NCI-H82 treated with DMSO at 0.1 percent for 48 hours (cell line): ENCODE measurements at regions not wholly inside any gene's neighbourhood (a gene's known extent, or its start where the extent isn't known, plus 50 kb on each side); places are given as distances from the start of the nearest gene placed in this dataset.
A peak's percentile ranks its signal among the peaks of the same experiment; 100 is the strongest.

ENCODE experiments used
- DNase-seq: peaks from one replicate; lab custom pipeline; 2025; ENCODE audit not compliant: unreplicated experiment; lab: John Stamatoyannopoulos, UW

- no peak for DNase-seq
Observed at GRCh38 chr9:14399756-14400657, 86.1 kb upstream of the NFIB start.

- no peak for DNase-seq
Observed at GRCh38 chr9:14398473-14398872, 84.5 kb upstream of the NFIB start.

DNA sequence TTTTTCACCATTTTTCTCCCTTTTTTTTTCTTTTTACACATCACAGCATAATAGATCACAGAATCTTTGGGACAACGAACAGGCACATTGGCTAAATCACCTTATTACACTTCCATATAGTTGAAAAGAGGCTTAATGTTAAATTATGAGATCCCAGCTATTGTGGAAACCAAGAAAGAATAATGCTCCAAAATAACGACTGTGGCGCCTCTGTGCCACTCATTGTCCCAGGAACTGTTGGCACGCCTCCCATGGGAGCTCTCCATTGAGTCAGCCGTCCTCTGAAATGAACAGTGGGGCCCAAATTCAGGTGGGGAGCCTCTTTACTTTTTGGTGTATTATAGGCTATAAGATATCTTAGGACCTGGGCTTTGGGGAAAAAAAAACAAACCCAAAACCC is 82.2 kb upstream of the NFIB start:
- DNase-seq: no peak

DNA sequence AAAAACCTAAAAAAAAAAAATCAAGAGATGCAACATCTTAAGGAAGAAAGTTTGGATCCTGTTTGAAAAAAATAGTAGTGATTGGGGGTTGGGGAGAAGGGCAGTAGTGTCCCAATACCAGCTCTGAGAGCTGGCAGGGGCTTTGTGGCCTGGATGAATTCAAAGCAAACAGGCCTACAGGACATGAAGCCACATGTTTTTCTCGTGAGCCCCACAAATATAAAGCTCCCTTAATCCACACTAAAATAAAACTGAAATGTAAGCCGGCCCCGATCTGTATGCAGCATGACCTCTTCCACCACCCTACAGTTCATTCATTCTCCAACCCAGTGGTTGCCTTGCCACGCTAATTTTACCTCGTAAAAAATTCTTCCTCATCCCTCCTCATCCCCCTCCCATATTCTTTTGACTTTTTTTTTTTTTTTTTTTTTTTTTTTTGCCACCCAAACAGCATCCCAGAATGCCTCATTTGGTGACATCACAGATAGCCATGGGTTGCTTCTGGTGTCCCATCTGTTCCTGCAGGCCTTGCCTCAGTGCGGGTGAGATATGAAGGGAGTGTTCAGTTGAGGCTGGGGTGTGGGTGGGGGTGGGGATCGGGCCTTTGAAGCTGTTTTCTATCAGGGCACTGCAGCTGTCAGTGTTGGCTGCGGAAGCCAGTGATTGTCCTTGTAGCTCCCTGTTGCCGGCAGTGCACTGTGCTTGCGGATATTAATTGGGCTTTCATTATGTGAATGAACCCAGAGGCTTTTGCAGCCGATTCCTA is 81.6 kb upstream of the NFIB start:
- no peak for DNase-seq

GRCh38 chr9:14393418-14393817 is 79.5 kb upstream of the NFIB start:
- no peak for DNase-seq

DNA sequence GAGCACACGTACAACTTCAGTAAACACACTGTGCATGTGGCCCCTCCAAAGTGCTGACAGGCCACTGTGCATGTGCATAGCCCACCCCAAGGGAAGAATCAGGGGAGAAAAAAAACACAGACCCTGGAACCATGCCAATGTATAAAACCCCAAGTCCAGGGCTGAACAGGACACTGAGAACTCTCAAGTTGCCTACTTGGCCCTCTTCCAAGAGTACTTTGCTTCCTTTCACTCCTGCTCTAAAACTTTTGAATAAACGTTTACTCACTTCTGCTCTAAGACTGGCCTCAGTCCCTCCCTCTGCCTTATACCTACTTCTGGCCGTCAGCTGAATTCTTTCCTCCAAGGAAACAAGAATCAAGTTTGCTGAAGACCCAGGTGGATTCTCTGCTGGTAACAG is 77.7 kb upstream of the NFIB start:
- DNase-seq: no peak

DNA sequence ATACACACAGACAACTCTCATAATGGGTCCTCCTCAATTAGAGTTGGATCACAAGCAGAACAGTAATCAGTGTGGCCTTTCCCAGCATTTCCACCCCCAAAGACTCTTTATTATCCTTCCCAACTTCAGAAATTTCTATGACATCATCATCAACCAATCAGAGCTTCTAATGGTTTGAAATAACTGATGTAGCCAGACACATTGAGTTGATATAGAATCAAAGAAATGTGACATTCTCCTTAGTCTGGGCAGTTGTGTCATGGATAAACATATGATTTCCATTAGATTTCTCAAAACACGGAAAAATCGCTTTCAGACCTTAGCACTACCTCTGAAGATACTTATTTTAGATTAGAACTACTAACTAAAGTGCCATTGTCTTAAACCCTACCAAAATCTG is 75.7 kb upstream of the NFIB start:
- no peak for DNase-seq

DNA sequence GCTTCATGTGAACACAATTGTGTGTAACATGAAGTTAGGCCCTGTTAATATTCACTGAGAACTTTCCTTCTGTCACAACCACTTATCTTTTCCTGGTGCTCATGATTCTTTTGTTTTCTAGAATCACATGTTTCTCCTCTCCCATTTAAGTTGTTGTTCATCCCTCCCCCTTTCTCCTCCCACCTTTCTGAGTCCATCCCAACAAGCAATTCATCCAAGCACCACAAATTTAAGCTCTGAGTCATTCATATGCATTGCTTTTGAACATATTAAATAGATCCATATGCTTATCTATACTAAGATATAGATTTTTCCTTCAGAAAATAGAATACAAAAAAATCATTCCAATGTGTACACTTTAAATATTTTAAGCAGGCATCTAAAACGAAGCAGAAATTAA is 75.2 kb upstream of the NFIB start:
- no peak for DNase-seq

DNA sequence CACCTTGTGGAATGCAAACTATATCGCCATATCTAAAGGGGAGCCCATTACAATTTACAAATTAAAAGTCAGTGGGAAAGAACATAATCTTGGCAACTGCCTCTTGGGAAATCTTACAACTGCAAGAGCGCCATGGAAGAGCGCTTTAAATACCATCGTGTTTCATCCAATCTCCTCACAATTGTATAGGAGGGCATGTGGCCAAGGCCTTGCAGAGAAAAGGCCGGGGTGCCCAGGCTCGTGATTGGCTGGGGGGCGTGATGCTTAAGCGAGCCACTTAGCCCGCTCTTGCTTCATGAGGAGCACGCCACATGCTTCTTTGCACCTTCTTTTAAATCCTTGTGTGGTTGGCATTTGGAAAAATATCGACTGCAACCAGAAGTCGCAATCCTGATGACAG is 69.8 kb upstream of the NFIB start:
- DNase-seq: no peak

- no peak for DNase-seq
Observed at GRCh38 chr9:14383294-14383693, 69.4 kb upstream of the NFIB start.

DNA sequence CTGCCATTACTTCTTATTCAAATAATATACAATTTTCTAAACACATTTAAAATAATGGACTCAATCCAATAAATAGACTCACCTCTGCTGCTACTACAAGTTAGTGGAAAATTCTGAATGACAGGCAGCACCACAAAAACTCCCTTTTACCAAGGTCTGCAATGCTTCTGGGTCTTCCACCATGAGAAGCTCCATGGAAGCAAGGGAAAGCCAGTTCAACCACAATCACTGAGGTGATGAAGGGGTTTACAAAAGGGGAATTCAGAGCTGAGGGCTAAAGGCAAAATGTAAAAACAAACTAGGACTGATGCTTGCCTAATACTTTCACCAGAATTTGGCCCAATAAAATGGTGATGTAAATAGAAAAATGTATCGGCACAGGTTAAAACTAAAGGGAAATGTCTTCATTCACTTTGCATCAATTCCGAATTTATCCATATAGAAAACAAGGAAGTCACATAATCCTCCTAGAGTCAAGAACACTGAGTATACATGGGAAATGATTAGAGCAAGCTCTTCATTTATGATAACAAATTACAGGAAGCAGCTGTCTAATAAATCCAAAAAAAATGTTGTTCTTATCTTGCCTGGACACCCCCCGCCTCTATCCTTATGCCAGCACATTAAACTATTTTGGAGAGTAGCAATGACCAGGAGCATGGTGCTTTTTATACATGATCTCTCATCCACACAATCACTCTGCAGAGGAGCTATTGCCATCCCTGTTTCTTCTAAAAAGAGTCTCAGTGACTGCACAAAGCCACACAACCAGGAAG is 66.3 kb upstream of the NFIB start:
- DNase-seq: no peak

DNA sequence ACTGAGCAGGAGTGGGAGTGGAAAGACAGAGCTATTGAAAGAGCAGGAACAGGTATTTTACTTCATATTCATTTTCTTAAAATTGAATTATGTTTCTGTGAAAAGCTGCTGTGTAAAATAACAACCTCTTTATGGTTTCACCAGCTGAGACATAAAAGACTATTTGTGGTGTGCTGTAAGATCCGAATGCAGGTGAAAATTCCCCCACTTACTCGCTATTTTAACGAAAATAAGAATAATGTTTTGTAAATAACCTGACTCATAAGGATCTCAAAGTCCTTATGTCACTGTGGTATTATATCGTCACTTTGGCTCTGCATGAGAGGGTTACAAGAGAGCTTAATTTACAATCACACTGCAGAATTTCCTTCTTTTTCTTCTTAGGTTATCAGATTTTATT is 65.3 kb upstream of the NFIB start:
- DNase-seq: no peak

- DNase-seq: no peak
Observed at GRCh38 chr9:14373706-14374105, 59.8 kb upstream of the NFIB start.

GRCh38 chr9:14373336-14373666 is 59.4 kb upstream of the NFIB start:
- DNase-seq: no peak

GRCh38 chr9:14372437-14373335 is 58.7 kb upstream of the NFIB start:
- peak; percentile 53 for DNase-seq

DNA sequence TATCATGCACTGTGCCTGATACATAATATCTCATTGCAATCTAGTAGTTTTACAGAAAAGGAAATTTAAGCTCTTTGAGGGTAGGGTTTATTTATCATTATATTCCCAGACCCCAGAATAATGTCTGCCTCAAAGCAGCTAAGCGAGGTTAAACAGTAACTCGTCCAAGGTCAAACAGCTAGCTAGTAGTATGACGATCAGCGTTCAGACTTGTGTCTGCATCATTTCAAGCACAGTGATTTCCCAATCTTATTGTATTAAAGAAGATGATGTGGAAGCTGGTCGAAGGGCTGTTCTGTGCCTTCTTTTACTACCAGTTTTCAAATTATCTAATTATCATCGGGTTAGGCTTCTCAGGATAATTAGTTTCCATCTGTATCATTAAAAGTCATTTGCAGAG is 55.1 kb upstream of the NFIB start:
- no peak for DNase-seq

DNA sequence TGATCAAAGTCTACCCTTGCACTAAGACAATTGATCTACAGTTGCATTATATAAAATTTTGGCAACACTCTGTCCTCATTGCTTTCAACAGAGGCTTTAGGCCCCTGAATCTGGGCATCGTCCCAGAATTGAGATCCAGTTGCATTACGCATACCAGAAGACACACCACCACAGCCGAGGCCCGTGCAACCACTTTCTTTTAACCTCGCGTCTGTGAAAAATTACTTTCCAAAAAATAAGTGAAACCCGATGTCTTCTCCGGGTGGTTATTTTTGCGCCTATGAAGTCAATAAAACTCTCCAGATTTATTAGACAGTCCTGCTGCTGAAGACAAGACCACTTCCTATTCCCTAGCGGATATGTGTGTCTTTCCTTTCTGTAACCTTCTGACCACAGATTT is 52.1 kb upstream of the NFIB start:
- DNase-seq: no peak

DNA sequence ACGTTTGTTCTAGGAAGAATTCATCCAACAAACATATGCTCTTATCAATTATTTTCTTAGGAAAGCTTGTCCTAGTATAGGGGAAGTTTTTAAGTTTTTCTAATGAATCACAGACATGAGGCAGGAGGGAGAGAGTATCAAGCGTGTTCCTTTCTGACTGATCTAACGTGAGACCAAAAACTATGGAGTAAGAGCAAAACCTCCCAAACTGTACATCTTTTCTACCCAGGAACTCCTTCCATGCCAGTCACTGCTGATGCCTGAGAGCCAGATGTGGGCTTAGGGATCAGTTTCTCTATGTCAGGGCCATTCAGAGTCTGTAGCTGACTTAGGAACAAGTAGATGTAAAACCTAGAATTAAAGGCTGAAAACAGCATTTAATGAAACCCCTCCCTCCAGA is 51.7 kb upstream of the NFIB start:
- DNase-seq: no peak
